ENCODE measurements at regions not wholly inside any gene's neighbourhood (a gene's known extent, or its start where the extent isn't known, plus 50 kb on each side); places are given as distances from the start of the nearest gene placed in this dataset.
"Not testable (repeated sequence)": the region's sequence is repeated elsewhere in the genome, so short reads cannot be mapped to it uniquely, and the experiment has no call there.

- H3K4me3 ChIP-seq (ENCODE audit: insufficient read depth, low read length, poor library complexity, severe bottlenecking); H3K36me3 ChIP-seq (ENCODE audit: low read length); H3K4me2 ChIP-seq (ENCODE audit: low read depth, low read length, poor library complexity, severe bottlenecking); H2AFZ ChIP-seq (ENCODE audit: low read depth, low read length, severe bottlenecking); H3F3A ChIP-seq (ENCODE audit: insufficient read depth); H3K27ac ChIP-seq (ENCODE audit: low read depth, low read length); H3K9ac ChIP-seq (ENCODE audit: low read length); H3K27me3 ChIP-seq (ENCODE audit: low read length); H3K9me2 ChIP-seq (replicated peaks; ENCODE audit: insufficient read depth, low read length); H4K20me1 ChIP-seq (ENCODE audit: low read depth, low read length); H3K79me2 ChIP-seq (ENCODE audit: insufficient read depth, low read length); H3K9me3 ChIP-seq (ENCODE audit: insufficient read depth, low read length): not testable (repeated sequence)
Observed at GRCh38 chr16:21383682-21384081, 105.6 kb upstream of the CRYM start.

- H3K4me3 ChIP-seq (ENCODE audit: insufficient read depth, low read length, poor library complexity, severe bottlenecking); H3K27me3 ChIP-seq (ENCODE audit: low read length); H3K9me2 ChIP-seq (replicated peaks; ENCODE audit: insufficient read depth, low read length); H3K36me3 ChIP-seq (ENCODE audit: low read length); H3K79me2 ChIP-seq (ENCODE audit: insufficient read depth, low read length); H3K4me2 ChIP-seq (ENCODE audit: low read depth, low read length, poor library complexity, severe bottlenecking); H3F3A ChIP-seq (ENCODE audit: insufficient read depth); H3K9me3 ChIP-seq (ENCODE audit: insufficient read depth, low read length); H2AFZ ChIP-seq (ENCODE audit: low read depth, low read length, severe bottlenecking); H4K20me1 ChIP-seq (ENCODE audit: low read depth, low read length): not testable (repeated sequence)
- H3K9ac ChIP-seq (ENCODE audit: low read length), result peak overlapping the region; percentile 70
- H3K27ac ChIP-seq (ENCODE audit: low read depth, low read length), result peak overlapping the region; percentile 86; the same call in 1 of the 2 replicates
Observed at GRCh38 chr16:21379645-21380044, 101.6 kb upstream of the CRYM start.

GRCh38 chr16:21376196-21376899, 98.3 kb upstream of the CRYM start:
- H3K27ac ChIP-seq (ENCODE audit: low read depth, low read length); H3K9me2 ChIP-seq (replicated peaks; ENCODE audit: insufficient read depth, low read length); H3K9ac ChIP-seq (ENCODE audit: low read length); H3K79me2 ChIP-seq (ENCODE audit: insufficient read depth, low read length); H3K9me3 ChIP-seq (ENCODE audit: insufficient read depth, low read length); H3K27me3 ChIP-seq (ENCODE audit: low read length); H3F3A ChIP-seq (ENCODE audit: insufficient read depth); H3K4me2 ChIP-seq (ENCODE audit: low read depth, low read length, poor library complexity, severe bottlenecking); H3K36me3 ChIP-seq (ENCODE audit: low read length); H3K4me3 ChIP-seq (ENCODE audit: insufficient read depth, low read length, poor library complexity, severe bottlenecking); H4K20me1 ChIP-seq (ENCODE audit: low read depth, low read length); H2AFZ ChIP-seq (ENCODE audit: low read depth, low read length, severe bottlenecking): not testable (repeated sequence)

GRCh38 chr16:21375334-21375733, 97.2 kb upstream of the CRYM start:
- H3K9me2 ChIP-seq (replicated peaks; ENCODE audit: insufficient read depth, low read length); H3K4me2 ChIP-seq (ENCODE audit: low read depth, low read length, poor library complexity, severe bottlenecking); H3K79me2 ChIP-seq (ENCODE audit: insufficient read depth, low read length); H3K36me3 ChIP-seq (ENCODE audit: low read length); H3K27ac ChIP-seq (ENCODE audit: low read depth, low read length); H4K20me1 ChIP-seq (ENCODE audit: low read depth, low read length); H3K9ac ChIP-seq (ENCODE audit: low read length); H2AFZ ChIP-seq (ENCODE audit: low read depth, low read length, severe bottlenecking); H3K4me3 ChIP-seq (ENCODE audit: insufficient read depth, low read length, poor library complexity, severe bottlenecking); H3K9me3 ChIP-seq (ENCODE audit: insufficient read depth, low read length); H3K27me3 ChIP-seq (ENCODE audit: low read length); H3F3A ChIP-seq (ENCODE audit: insufficient read depth): not testable (repeated sequence)

GRCh38 chr16:21373454-21373853, 95.4 kb upstream of the CRYM start:
- H3K27ac ChIP-seq (ENCODE audit: low read depth, low read length); H4K20me1 ChIP-seq (ENCODE audit: low read depth, low read length); H3K27me3 ChIP-seq (ENCODE audit: low read length); H3K9me3 ChIP-seq (ENCODE audit: insufficient read depth, low read length); H3K79me2 ChIP-seq (ENCODE audit: insufficient read depth, low read length); H3K4me2 ChIP-seq (ENCODE audit: low read depth, low read length, poor library complexity, severe bottlenecking); H3F3A ChIP-seq (ENCODE audit: insufficient read depth); H3K4me3 ChIP-seq (ENCODE audit: insufficient read depth, low read length, poor library complexity, severe bottlenecking); H3K9me2 ChIP-seq (replicated peaks; ENCODE audit: insufficient read depth, low read length); H2AFZ ChIP-seq (ENCODE audit: low read depth, low read length, severe bottlenecking); H3K36me3 ChIP-seq (ENCODE audit: low read length); H3K9ac ChIP-seq (ENCODE audit: low read length): not testable (repeated sequence)

- H2AFZ ChIP-seq (ENCODE audit: low read depth, low read length, severe bottlenecking); H3K27ac ChIP-seq (ENCODE audit: low read depth, low read length); H3F3A ChIP-seq (ENCODE audit: insufficient read depth); H3K9me2 ChIP-seq (replicated peaks; ENCODE audit: insufficient read depth, low read length); H3K9me3 ChIP-seq (ENCODE audit: insufficient read depth, low read length); H3K4me2 ChIP-seq (ENCODE audit: low read depth, low read length, poor library complexity, severe bottlenecking); H3K9ac ChIP-seq (ENCODE audit: low read length); H3K79me2 ChIP-seq (ENCODE audit: insufficient read depth, low read length); H3K27me3 ChIP-seq (ENCODE audit: low read length); H3K36me3 ChIP-seq (ENCODE audit: low read length); H3K4me3 ChIP-seq (ENCODE audit: insufficient read depth, low read length, poor library complexity, severe bottlenecking); H4K20me1 ChIP-seq (ENCODE audit: low read depth, low read length): not testable (repeated sequence)
Observed at GRCh38 chr16:21372862-21373261, 94.8 kb upstream of the CRYM start.

- not testable (repeated sequence) for H3K9ac ChIP-seq (ENCODE audit: low read length); H3K27ac ChIP-seq (ENCODE audit: low read depth, low read length); H2AFZ ChIP-seq (ENCODE audit: low read depth, low read length, severe bottlenecking); H3F3A ChIP-seq (ENCODE audit: insufficient read depth); H3K79me2 ChIP-seq (ENCODE audit: insufficient read depth, low read length); H4K20me1 ChIP-seq (ENCODE audit: low read depth, low read length); H3K9me3 ChIP-seq (ENCODE audit: insufficient read depth, low read length); H3K9me2 ChIP-seq (replicated peaks; ENCODE audit: insufficient read depth, low read length); H3K27me3 ChIP-seq (ENCODE audit: low read length); H3K36me3 ChIP-seq (ENCODE audit: low read length); H3K4me2 ChIP-seq (ENCODE audit: low read depth, low read length, poor library complexity, severe bottlenecking); H3K4me3 ChIP-seq (ENCODE audit: insufficient read depth, low read length, poor library complexity, severe bottlenecking)
Observed at GRCh38 chr16:21372162-21372835, 94.2 kb upstream of the CRYM start.

- peaks cover 11% of the 10 kb centered on the region for H3F3A ChIP-seq (ENCODE audit: insufficient read depth)
- not testable (repeated sequence) for H3K27me3 ChIP-seq (ENCODE audit: low read length); H3K4me2 ChIP-seq (ENCODE audit: low read depth, low read length, poor library complexity, severe bottlenecking); H3K9ac ChIP-seq (ENCODE audit: low read length); H2AFZ ChIP-seq (ENCODE audit: low read depth, low read length, severe bottlenecking); H3K27ac ChIP-seq (ENCODE audit: low read depth, low read length); H3K9me2 ChIP-seq (replicated peaks; ENCODE audit: insufficient read depth, low read length); H3K4me3 ChIP-seq (ENCODE audit: insufficient read depth, low read length, poor library complexity, severe bottlenecking); H3K36me3 ChIP-seq (ENCODE audit: low read length); H3K9me3 ChIP-seq (ENCODE audit: insufficient read depth, low read length); H3K79me2 ChIP-seq (ENCODE audit: insufficient read depth, low read length); H4K20me1 ChIP-seq (ENCODE audit: low read depth, low read length)
Observed at GRCh38 chr16:21370791-21371190, 92.7 kb upstream of the CRYM start.
